ENCODE measurements at regions not wholly inside any gene's neighbourhood (a gene's known extent, or its start where the extent isn't known, plus 50 kb on each side); places are given as distances from the start of the nearest gene placed in this dataset.
A peak's percentile ranks its signal among the peaks of the same experiment; 100 is the strongest.

DNA sequence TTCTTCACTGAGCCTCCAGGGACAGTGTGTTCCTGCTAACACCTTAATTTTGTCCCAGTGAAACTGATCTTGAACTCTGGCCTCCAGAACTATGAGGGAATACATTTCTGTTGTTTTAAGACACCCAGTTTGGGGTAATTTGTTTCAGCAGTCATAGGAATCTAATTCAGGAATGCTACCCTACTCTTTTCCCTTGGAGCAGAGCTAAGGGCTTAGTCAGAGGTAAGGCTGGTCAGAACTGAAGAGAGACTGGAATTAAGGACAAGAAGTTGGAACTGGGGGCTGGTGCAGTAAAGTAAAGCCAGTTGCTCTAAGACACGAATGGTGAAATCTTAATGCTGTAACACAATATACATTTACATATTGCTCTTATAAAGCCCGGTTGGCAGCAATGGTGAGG, 809.7 kb downstream of the MAFB start:
- peak overlapping the region in 1 of 4 donors; percentile 52 for H3K27ac ChIP-seq
- H3K9me3 ChIP-seq: peaks cover 0 to 2% (median 1%) of the 10 kb centered on the region in 4 donors
- H3K36me3 ChIP-seq: no peaks in the 10 kb centered on the region
- no peaks in the 10 kb centered on the region for H3K27me3 ChIP-seq
- TF ChIP-seq, protein P1, sequence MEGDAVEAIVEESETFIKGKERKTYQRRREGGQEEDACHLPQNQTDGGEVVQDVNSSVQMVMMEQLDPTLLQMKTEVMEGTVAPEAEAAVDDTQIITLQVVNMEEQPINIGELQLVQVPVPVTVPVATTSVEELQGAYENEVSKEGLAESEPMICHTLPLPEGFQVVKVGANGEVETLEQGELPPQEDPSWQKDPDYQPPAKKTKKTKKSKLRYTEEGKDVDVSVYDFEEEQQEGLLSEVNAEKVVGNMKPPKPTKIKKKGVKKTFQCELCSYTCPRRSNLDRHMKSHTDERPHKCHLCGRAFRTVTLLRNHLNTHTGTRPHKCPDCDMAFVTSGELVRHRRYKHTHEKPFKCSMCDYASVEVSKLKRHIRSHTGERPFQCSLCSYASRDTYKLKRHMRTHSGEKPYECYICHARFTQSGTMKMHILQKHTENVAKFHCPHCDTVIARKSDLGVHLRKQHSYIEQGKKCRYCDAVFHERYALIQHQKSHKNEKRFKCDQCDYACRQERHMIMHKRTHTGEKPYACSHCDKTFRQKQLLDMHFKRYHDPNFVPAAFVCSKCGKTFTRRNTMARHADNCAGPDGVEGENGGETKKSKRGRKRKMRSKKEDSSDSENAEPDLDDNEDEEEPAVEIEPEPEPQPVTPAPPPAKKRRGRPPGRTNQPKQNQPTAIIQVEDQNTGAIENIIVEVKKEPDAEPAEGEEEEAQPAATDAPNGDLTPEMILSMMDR (IDR thresholded peaks at IDR 0.05): no peak
- no peak for TF ChIP-seq POLR2AphosphoS5 (IDR thresholded peaks at IDR 0.05)
- no peak for TF ChIP-seq POLR2A (IDR thresholded peaks at IDR 0.05)
- no peak for TF ChIP-seq EP300 (IDR thresholded peaks at IDR 0.05)
- 82 to 91% methylated on average over 2 of the region's 2 CpGs for WGBS, 2 donors
- intact Hi-C loops (cut with DNase I): no loop called here
- DNase-seq: no peak
- H3K4me3 ChIP-seq: no peak overlapping the region
- H3K4me1 ChIP-seq: peaks cover 0 to 25% (median 18%) of the 10 kb centered on the region in 4 donors

DNA sequence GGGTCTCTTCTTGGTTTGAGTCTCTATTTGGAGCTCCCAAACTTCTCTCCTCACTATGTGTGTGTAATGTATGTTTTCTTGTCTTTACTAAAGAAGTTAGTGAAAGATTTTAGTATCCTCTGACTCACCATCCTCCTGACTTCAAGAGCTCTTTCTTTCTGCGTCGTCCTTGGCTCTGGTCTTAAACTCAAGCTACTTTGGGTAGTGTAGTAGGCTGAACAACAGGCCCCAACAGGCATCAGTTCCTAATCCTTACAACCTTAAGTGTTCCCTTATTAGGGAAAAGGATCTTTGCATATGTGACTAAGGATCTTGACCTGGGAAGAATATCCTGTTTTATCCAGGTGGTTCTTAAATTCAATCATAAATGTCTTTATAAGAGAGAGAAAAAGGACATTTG, 810.2 kb downstream of the MAFB start:
- TF ChIP-seq, protein P1 (IDR thresholded peaks at IDR 0.05): no peak
- TF ChIP-seq POLR2A (IDR thresholded peaks at IDR 0.05): no peak
- TF ChIP-seq EP300 (IDR thresholded peaks at IDR 0.05): no peak
- no peak for TF ChIP-seq POLR2AphosphoS5 (IDR thresholded peaks at IDR 0.05)
- no peaks in the 10 kb centered on the region for H3K36me3 ChIP-seq
- no peaks in the 10 kb centered on the region for H3K27me3 ChIP-seq
- H3K9me3 ChIP-seq: peaks cover 0 to 2% (median 1%) of the 10 kb centered on the region in 4 donors
- no peak for DNase-seq
- 70 to 79% methylated on average over 2 of the region's 2 CpGs for WGBS, 2 donors
- H3K4me3 ChIP-seq: no peak overlapping the region
- peaks cover 0 to 25% (median 18%) of the 10 kb centered on the region in 4 donors for H3K4me1 ChIP-seq
- intact Hi-C loops (cut with DNase I): no loop called here
- H3K27ac ChIP-seq: peak overlapping the region in 1 of 4 donors; percentile 52

DNA sequence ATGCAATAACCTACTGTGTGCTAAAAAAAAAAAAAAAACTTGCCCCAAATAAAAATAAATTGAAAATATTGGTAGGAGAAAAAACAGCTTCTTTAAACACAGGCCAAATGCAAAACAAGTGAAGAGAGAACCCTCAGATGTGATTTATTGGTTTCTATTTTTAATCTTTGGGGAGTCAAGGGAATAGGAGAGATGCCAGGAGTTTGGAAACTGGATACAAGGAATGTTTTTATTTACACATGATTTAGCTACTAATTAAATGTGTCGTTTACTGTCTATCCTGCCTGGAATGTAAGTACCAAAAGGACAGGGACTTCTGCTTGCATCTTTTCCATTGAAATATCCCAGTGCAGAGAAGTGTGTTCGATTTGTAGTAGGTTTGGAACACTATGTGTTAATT, 810.7 kb downstream of the MAFB start:
- no peak for DNase-seq
- TF ChIP-seq, protein P1 (IDR thresholded peaks at IDR 0.05): no peak
- TF ChIP-seq POLR2A (IDR thresholded peaks at IDR 0.05) (no peak), EP300 (IDR thresholded peaks at IDR 0.05) (no peak), POLR2AphosphoS5 (IDR thresholded peaks at IDR 0.05) (no peak)
- Histone ChIP-seq H3K27me3 (no peaks in the 10 kb centered on the region), H3K36me3 (no peaks in the 10 kb centered on the region), H3K27ac (peak overlapping the region in 1 of 4 donors; percentile 52), H3K9me3 (peaks cover 0 to 2% (median 1%) of the 10 kb centered on the region in 4 donors), H3K4me3 (no peak overlapping the region), H3K4me1 (peaks cover 0 to 25% (median 18%) of the 10 kb centered on the region in 4 donors)
- intact Hi-C loops (cut with DNase I): no loop called here
- WGBS, 2 donors: 45 to 57% methylated on average over 2 of the region's 2 CpGs

DNA sequence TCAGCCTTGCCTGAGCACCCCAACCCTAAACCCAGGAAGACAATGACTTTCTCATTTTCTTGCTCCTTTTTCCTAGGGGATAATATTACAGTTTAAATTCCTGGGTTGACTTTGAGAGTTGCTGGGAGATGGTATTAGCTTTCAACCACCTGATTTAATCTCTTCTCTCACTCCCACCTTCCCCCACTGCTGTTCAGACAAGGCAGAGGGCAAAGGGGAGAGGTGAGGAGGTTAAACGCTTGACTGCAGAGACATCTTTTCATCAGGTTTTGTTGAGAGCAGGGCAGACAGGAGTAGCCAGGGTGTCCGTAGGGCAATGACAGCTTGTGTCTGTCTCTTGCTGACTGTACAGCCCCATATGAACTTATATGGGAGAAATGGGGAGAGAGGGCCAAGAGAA, 811.2 kb downstream of the MAFB start:
- Histone ChIP-seq H3K27me3 (no peaks in the 10 kb centered on the region), H3K4me1 (peaks cover 0 to 25% (median 18%) of the 10 kb centered on the region in 4 donors), H3K36me3 (no peaks in the 10 kb centered on the region), H3K27ac (peak overlapping the region in 1 of 4 donors; percentile 52), H3K9me3 (peaks cover 0 to 2% (median 1%) of the 10 kb centered on the region in 4 donors), H3K4me3 (no peak overlapping the region)
- intact Hi-C loops (cut with DNase I): no loop called here
- 72 to 75% methylated on average over 2 of the region's 2 CpGs for whole genome bisulfite sequencing, 2 donors
- TF ChIP-seq EP300 (IDR thresholded peaks at IDR 0.05) (no peak), POLR2AphosphoS5 (IDR thresholded peaks at IDR 0.05) (no peak), POLR2A (IDR thresholded peaks at IDR 0.05) (no peak)
- TF ChIP-seq, protein P1 (IDR thresholded peaks at IDR 0.05): no peak
- no peak for DNase-seq

All from sigmoid colon (tissue), 6 donors.